GM18867 (cell line): ENCODE measurements at regions not wholly inside any gene's neighbourhood (a gene's known extent, or its start where the extent isn't known, plus 50 kb on each side); places are given as distances from the start of the nearest gene placed in this dataset.
"Not testable (repeated sequence)": the region's sequence is repeated elsewhere in the genome, so short reads cannot be mapped to it uniquely, and the experiment has no call there.

ENCODE experiments used
- ATAC-seq: cut with Tn5 transposase; IDR thresholded peaks from one replicate; pipeline ENCODE4 v1.9.1; 2021; ENCODE audit warnings: mild to moderate bottlenecking, moderate library complexity; ENCODE audit not compliant: unreplicated experiment

- ATAC-seq, result no peak
Measured at GRCh38 chr4:138639018-138639741, 376.4 kb upstream of the NOCT start.

GRCh38 chr4:138636781-138637180 is 378.8 kb upstream of the NOCT start:
- ATAC-seq, result no peak

GRCh38 chr4:138634915-138635314 is 380.7 kb upstream of the NOCT start:
- no peak for ATAC-seq

- no peak for ATAC-seq
Measured at GRCh38 chr4:138633580-138633904, 382.0 kb upstream of the NOCT start.

- ATAC-seq, result no peak
Measured at GRCh38 chr4:138632856-138633579, 382.6 kb upstream of the NOCT start.

- ATAC-seq, result no peak
Measured at GRCh38 chr4:138630666-138631065, 384.9 kb upstream of the NOCT start.

- no peak for ATAC-seq
Measured at GRCh38 chr4:138629669-138630068, 385.9 kb upstream of the NOCT start.

- no peak for ATAC-seq
Measured at GRCh38 chr4:138627096-138627495, 384.9 kb upstream of the SLC7A11 start.

GRCh38 chr4:138622362-138622761 is 380.2 kb upstream of the SLC7A11 start:
- not testable (repeated sequence) for ATAC-seq

- ATAC-seq, result no peak
Measured at GRCh38 chr4:138616775-138617174, 374.6 kb upstream of the SLC7A11 start.

GRCh38 chr4:138614398-138615142 is 372.4 kb upstream of the SLC7A11 start:
- ATAC-seq, result no peak

- no peak for ATAC-seq
Measured at GRCh38 chr4:138612428-138612827, 370.3 kb upstream of the SLC7A11 start.

- ATAC-seq, result no peak
Measured at GRCh38 chr4:138611721-138612120, 369.6 kb upstream of the SLC7A11 start.

GRCh38 chr4:138611017-138611416 is 368.9 kb upstream of the SLC7A11 start:
- no peak for ATAC-seq

GRCh38 chr4:138609943-138610350 is 367.8 kb upstream of the SLC7A11 start:
- ATAC-seq, result peak; percentile 74

- no peak for ATAC-seq
Measured at GRCh38 chr4:138604556-138604955, 362.4 kb upstream of the SLC7A11 start.

GRCh38 chr4:138602664-138603063 is 360.5 kb upstream of the SLC7A11 start:
- ATAC-seq, result no peak

- ATAC-seq, result peak; percentile 83
Measured at GRCh38 chr4:138599965-138600364, 357.8 kb upstream of the SLC7A11 start.

- no peak for ATAC-seq
Measured at GRCh38 chr4:138598226-138598625, 356.1 kb upstream of the SLC7A11 start.

GRCh38 chr4:138596896-138597295 is 354.7 kb upstream of the SLC7A11 start:
- no peak for ATAC-seq

- ATAC-seq, result no peak
Measured at GRCh38 chr4:138595731-138596460, 353.7 kb upstream of the SLC7A11 start.
